ENCODE measurements at regions not wholly inside any gene's neighbourhood (a gene's known extent, or its start where the extent isn't known, plus 50 kb on each side); places are given as distances from the start of the nearest gene placed in this dataset.

DNA sequence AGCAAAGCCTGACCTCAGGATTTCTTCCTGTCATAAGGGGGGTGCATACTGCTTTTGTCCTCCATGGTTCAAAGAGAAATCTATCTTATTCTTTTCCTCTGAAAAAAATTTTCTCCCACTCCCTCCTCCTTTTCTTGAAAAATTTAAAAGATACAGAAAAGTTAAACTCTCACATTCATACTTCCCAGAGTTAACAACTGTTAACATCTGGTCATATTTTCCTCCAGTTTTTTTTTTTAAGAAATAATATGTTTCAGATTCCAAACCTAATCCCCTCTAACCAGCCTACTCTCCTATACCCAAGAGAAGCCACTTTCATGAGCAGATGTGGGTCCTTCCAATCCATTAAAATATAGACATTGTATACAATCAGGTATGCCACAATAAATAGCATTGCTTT, 378.9 kb upstream of the HNRNPA3 start:
- TF ChIP-seq SMAD3 (CRISPR knock-in tag; IDR thresholded peaks at IDR 0.05; ENCODE audit: borderline replicate concordance) (no peak), ZBTB21 (CRISPR knock-in tag; IDR thresholded peaks at IDR 0.05; ENCODE audit: borderline replicate concordance) (no peak), ZNF232 (CRISPR knock-in tag; IDR thresholded peaks at IDR 0.05) (no peak), KAT7 (CRISPR knock-in tag; IDR thresholded peaks at IDR 0.05; ENCODE audit: borderline replicate concordance) (no peak), FOXP1 (CRISPR knock-in tag; IDR thresholded peaks at IDR 0.05; ENCODE audit: borderline replicate concordance) (no peak), SMAD4 (CRISPR knock-in tag; IDR thresholded peaks at IDR 0.05) (no peak), NFATC4 (CRISPR knock-in tag; IDR thresholded peaks at IDR 0.05) (no peak), SOX15 (CRISPR knock-in tag; IDR thresholded peaks at IDR 0.05) (no peak), JAZF1 (CRISPR knock-in tag; IDR thresholded peaks at IDR 0.05) (no peak), TCF7 (CRISPR knock-in tag; IDR thresholded peaks at IDR 0.05; ENCODE audit: low read depth) (no peak), JUN (CRISPR knock-in tag; IDR thresholded peaks at IDR 0.05) (no peak)
- TF ChIP-seq, protein P1, sequence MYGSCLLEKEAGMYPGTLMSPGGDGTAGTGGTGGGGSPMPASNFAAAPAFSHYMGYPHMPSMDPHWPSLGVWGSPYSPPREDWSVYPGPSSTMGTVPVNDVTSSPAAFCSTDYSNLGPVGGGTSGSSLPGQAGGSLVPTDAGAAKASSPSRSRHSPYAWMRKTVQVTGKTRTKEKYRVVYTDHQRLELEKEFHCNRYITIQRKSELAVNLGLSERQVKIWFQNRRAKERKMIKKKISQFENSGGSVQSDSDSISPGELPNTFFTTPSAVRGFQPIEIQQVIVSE (CRISPR knock-in tag; IDR thresholded peaks at IDR 0.05; ENCODE audit: borderline replicate concordance): no peak
- POLR2A ChIA-PET: no interaction called here
- no peak for DNase-seq (ENCODE audit: low spot score)
- H3K9me3 Mint-ChIP-seq: peaks cover under 1% of the 10 kb centered on the region; the same call in 1 of the 2 replicates
- H3K36me3 Mint-ChIP-seq: no peaks in the 10 kb centered on the region
- H3K27me3 Mint-ChIP-seq (ENCODE audit: low read depth): no peaks in the 10 kb centered on the region; the same call in 1 of the 2 replicates
- ATAC-seq: no peak
- H3K4me1 Mint-ChIP-seq: peaks cover 9% of the 10 kb centered on the region
- CTCF ChIA-PET: no interaction called here
- no peak overlapping the region for H3K27ac Mint-ChIP-seq
- H3K4me3 Mint-ChIP-seq: no peak overlapping the region

- TF ChIP-seq, protein P2, sequence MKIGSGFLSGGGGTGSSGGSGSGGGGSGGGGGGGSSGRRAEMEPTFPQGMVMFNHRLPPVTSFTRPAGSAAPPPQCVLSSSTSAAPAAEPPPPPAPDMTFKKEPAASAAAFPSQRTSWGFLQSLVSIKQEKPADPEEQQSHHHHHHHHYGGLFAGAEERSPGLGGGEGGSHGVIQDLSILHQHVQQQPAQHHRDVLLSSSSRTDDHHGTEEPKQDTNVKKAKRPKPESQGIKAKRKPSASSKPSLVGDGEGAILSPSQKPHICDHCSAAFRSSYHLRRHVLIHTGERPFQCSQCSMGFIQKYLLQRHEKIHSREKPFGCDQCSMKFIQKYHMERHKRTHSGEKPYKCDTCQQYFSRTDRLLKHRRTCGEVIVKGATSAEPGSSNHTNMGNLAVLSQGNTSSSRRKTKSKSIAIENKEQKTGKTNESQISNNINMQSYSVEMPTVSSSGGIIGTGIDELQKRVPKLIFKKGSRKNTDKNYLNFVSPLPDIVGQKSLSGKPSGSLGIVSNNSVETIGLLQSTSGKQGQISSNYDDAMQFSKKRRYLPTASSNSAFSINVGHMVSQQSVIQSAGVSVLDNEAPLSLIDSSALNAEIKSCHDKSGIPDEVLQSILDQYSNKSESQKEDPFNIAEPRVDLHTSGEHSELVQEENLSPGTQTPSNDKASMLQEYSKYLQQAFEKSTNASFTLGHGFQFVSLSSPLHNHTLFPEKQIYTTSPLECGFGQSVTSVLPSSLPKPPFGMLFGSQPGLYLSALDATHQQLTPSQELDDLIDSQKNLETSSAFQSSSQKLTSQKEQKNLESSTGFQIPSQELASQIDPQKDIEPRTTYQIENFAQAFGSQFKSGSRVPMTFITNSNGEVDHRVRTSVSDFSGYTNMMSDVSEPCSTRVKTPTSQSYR (CRISPR knock-in tag; IDR thresholded peaks at IDR 0.05): no peak
- TF ChIP-seq CREB1 (CRISPR knock-in tag; IDR thresholded peaks at IDR 0.05): no peak
- no peak for TF ChIP-seq USF2 (CRISPR knock-in tag; IDR thresholded peaks at IDR 0.05)
- TF ChIP-seq ZNF396 (CRISPR knock-in tag; IDR thresholded peaks at IDR 0.05; ENCODE audit: borderline replicate concordance): no peak
- TF ChIP-seq TP53 (CRISPR knock-in tag; IDR thresholded peaks at IDR 0.05): no peak
- TF ChIP-seq RORB (CRISPR knock-in tag; IDR thresholded peaks at IDR 0.05): no peak
- TF ChIP-seq ZNF671 (CRISPR knock-in tag; IDR thresholded peaks at IDR 0.05): no peak
- TF ChIP-seq JUN (CRISPR knock-in tag; IDR thresholded peaks at IDR 0.05): no peak
- TF ChIP-seq GTF2I (CRISPR knock-in tag; conservative IDR thresholded peaks at IDR 0.05): no peak
- TF ChIP-seq USF1 (CRISPR knock-in tag; IDR thresholded peaks at IDR 0.05): no peak
- H3K27ac Mint-ChIP-seq: no peak overlapping the region
- no peaks in the 10 kb centered on the region; the same call in 1 of the 2 replicates for H3K27me3 Mint-ChIP-seq (ENCODE audit: low read depth)
- POLR2A ChIA-PET: no interaction called here
- H3K4me3 Mint-ChIP-seq: no peak overlapping the region
- peaks cover 6% of the 10 kb centered on the region for H3K4me1 Mint-ChIP-seq
- CTCF ChIA-PET: no interaction called here
- DNase-seq (ENCODE audit: low spot score): no peak
- no peaks in the 10 kb centered on the region for H3K36me3 Mint-ChIP-seq
- no peak for ATAC-seq
- H3K9me3 Mint-ChIP-seq: peaks cover 6% of the 10 kb centered on the region; the same call in 1 of the 2 replicates
Observed at GRCh38 chr2:176834226-176834625, 378.4 kb upstream of the HNRNPA3 start.

All from WTC11 (cell line).